Psoas muscle (tissue), 7 donors: ENCODE measurements at regions not wholly inside any gene's neighbourhood (a gene's known extent, or its start where the extent isn't known, plus 50 kb on each side); places are given as distances from the start of the nearest gene placed in this dataset.
A peak's percentile ranks its signal among the peaks of the same experiment; 100 is the strongest.

ENCODE experiments used
- ATAC-seq, 4 donors: fragments of 200-7000 bp; cut with Tn5 transposase; one replicate each; pipeline ENCODE4 v1.9.1; 2020; ENCODE audit warnings: moderate library complexity in 3 of 4, mild to moderate bottlenecking in 2 of 4
- DNase-seq, 2 donors: peaks; one replicate each; pipeline ENCODE4 v3.0.0-alpha.2; 2020
- H3K27ac ChIP-seq: fragments of 200-600 bp; one replicate; pipeline ENCODE4 v1.8.0; 2022
- H3K27me3 ChIP-seq, 3 donors: fragments of 200-600 bp in 1 of 3; one replicate each; pipeline versions ENCODE4 v1.6.1 to v1.8.0; 2013 to 2022; ENCODE audit warnings: low read length in 2 of 3, mild to moderate bottlenecking in 2 of 3, moderate library complexity in 1 of 3; ENCODE audit not compliant: insufficient read depth in 3 of 3
- H3K36me3 ChIP-seq, 2 donors: fragments of 200-600 bp in 1 of 2; one replicate each; pipeline versions ENCODE4 v1.6.1 to v1.8.0; 2013 to 2022; ENCODE audit warnings: low read depth in 1 of 2, mild to moderate bottlenecking in 1 of 2, moderate library complexity in 1 of 2; ENCODE audit not compliant: insufficient read depth in 1 of 2
- H3K4me1 ChIP-seq: fragments of 200-600 bp; one replicate; pipeline ENCODE4 v1.8.0; 2022
- H3K4me3 ChIP-seq: fragments of 200-600 bp; one replicate; pipeline ENCODE4 v1.8.0; 2022; ENCODE audit warnings: mild to moderate bottlenecking
- H3K9me3 ChIP-seq: fragments of 200-600 bp; one replicate; pipeline ENCODE4 v1.8.0; 2022
- WGBS, 3 donors: extraction: QIAGEN DNeasy Blood & Tissue Kit; methylation state at CpG; one replicate each; pipeline versions ENCODE4 v1.1.6 to v1.1.7; 2013; 5-methylcytosine and 5-hydroxymethylcytosine counted together
- intact Hi-C, 2 donors: fragments of 100-400 bp; cut with DNase I; formaldehyde crosslinking; loops; one replicate each; pipeline versions ENCODE4 v1.11.0 to v1.14.2; 2022
- TF ChIP-seq, protein P1 (sequence below): fragments of 200-600 bp; IDR thresholded peaks from one replicate; pipeline ENCODE4 v1.8.0; 2022; ENCODE audit warnings: antibody characterized with exemption
- donor health status: healthy with polysubstance abuse.
- donor health status: DM: no; HTN: no; CAD: no; lungs with moderate emphysema.
- donor health status: Bipolar disorder and iron deficiency.
- donor health status: healthy.
- donor health status: DM: yes; HTN: yes; CAD: no.
- donor health status: DM: no; HTN: no; CAD: no.
- donor health status: DM: yes; HTN: yes; CAD: no.

DNA sequence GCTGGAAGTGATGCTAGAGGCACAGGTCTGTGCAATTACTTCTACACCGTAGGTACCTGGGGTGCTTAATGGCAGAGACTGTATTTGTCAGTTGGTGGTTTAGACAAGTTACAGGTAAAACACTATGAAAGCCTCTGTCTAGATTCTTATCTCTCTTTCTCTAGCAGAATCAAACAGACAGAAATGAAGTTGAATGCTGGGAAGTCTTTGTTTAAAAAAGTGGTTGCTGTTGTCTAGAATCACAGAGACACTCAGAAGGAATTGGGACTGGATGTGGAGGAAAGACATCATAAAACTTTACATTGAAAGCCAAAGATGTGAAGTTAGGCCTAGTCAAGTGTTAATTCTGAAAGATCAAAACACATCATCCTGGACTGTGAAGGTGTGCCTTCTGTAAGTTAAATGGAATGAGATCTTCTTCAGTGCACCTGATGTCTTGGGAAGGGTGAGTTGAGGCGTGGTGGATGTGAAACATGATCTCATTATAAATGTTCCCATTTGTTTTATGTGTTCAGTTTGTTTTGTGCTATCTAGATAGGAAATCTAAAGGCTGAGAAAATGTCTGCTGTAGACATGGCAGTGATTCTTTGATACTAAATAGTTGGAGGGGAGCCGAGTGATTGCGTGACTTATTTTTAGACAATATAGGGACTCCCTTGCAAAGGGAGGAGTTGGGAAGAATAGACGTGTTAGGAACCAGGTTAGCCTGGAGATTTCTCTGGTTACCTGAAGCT is 290.2 kb downstream of the SOX4 start:
- WGBS, 3 donors: 66 to 77% (median 68%) methylated on average over 5 of the region's 5 CpGs
- no peaks in the 10 kb centered on the region for H3K9me3 ChIP-seq
- H3K27ac ChIP-seq: no peak overlapping the region
- DNase-seq: no peak
- intact Hi-C loops: no loop called here
- TF ChIP-seq, protein P1, sequence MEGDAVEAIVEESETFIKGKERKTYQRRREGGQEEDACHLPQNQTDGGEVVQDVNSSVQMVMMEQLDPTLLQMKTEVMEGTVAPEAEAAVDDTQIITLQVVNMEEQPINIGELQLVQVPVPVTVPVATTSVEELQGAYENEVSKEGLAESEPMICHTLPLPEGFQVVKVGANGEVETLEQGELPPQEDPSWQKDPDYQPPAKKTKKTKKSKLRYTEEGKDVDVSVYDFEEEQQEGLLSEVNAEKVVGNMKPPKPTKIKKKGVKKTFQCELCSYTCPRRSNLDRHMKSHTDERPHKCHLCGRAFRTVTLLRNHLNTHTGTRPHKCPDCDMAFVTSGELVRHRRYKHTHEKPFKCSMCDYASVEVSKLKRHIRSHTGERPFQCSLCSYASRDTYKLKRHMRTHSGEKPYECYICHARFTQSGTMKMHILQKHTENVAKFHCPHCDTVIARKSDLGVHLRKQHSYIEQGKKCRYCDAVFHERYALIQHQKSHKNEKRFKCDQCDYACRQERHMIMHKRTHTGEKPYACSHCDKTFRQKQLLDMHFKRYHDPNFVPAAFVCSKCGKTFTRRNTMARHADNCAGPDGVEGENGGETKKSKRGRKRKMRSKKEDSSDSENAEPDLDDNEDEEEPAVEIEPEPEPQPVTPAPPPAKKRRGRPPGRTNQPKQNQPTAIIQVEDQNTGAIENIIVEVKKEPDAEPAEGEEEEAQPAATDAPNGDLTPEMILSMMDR: no peak
- peaks cover 13% of the 10 kb centered on the region for H3K4me1 ChIP-seq
- no peaks in the 10 kb centered on the region for H3K27me3 ChIP-seq
- ATAC-seq: no peak
- no peak overlapping the region for H3K4me3 ChIP-seq
- H3K36me3 ChIP-seq: no peaks in the 10 kb centered on the region

- H3K4me3 ChIP-seq: no peak overlapping the region
- H3K36me3 ChIP-seq: no peaks in the 10 kb centered on the region
- TF ChIP-seq, protein P1: no peak
- intact Hi-C loops: no loop called here
- peaks cover 13% of the 10 kb centered on the region for H3K4me1 ChIP-seq
- no peak overlapping the region for H3K27ac ChIP-seq
- WGBS, 3 donors: 3 to 10% (median 5%) methylated on average over 1 of the region's 1 CpG
- no peaks in the 10 kb centered on the region for H3K9me3 ChIP-seq
- DNase-seq: no peak
- no peak for ATAC-seq
- no peaks in the 10 kb centered on the region for H3K27me3 ChIP-seq
Measured at GRCh38 chr6:21885111-21885510, 291.6 kb downstream of the SOX4 start.

GRCh38 chr6:21885532-21886114 is 292.1 kb downstream of the SOX4 start:
- Histone ChIP-seq H3K4me1 (peaks cover 13% of the 10 kb centered on the region), H3K27me3 (no peaks in the 10 kb centered on the region), H3K27ac (no peak overlapping the region), H3K9me3 (no peaks in the 10 kb centered on the region), H3K4me3 (no peak overlapping the region), H3K36me3 (no peaks in the 10 kb centered on the region)
- peak; percentile 64 to 84 (median 74) for ATAC-seq
- intact Hi-C loops: no loop called here
- DNase-seq: peak; percentile 50 to 66
- TF ChIP-seq, protein P1: no peak
- 24 to 32% (median 30%) methylated on average over 7 of the region's 7 CpGs for WGBS, 3 donors

GRCh38 chr6:21886542-21887151 is 293.1 kb downstream of the SOX4 start:
- H3K36me3 ChIP-seq: no peaks in the 10 kb centered on the region
- H3K27me3 ChIP-seq: no peaks in the 10 kb centered on the region
- ATAC-seq (no peak), DNase-seq (no peak)
- WGBS, 3 donors: 70 to 84% (median 81%) methylated on average over 3 of the region's 3 CpGs
- H3K9me3 ChIP-seq: no peaks in the 10 kb centered on the region
- H3K4me3 ChIP-seq: no peak overlapping the region
- TF ChIP-seq, protein P1: no peak
- no peak overlapping the region for H3K27ac ChIP-seq
- intact Hi-C loops: no loop called here
- H3K4me1 ChIP-seq: peaks cover 13% of the 10 kb centered on the region
